Mesothelial cell of epicardium (in vitro differentiated cells): ENCODE measurements at regions not wholly inside any gene's neighbourhood (a gene's known extent, or its start where the extent isn't known, plus 50 kb on each side); places are given as distances from the start of the nearest gene placed in this dataset.
"Not testable (repeated sequence)": the region's sequence is repeated elsewhere in the genome, so short reads cannot be mapped to it uniquely, and the experiment has no call there.

Experiments
- DNase-seq, 2 experiments: peaks; one replicate each; pipeline ENCODE4 v3.0.0; 2021; ENCODE audit warnings: low spot score in 2 of 2; ENCODE audit not compliant: unreplicated experiment in 2 of 2
- H3K27ac Mint-ChIP-seq: 2 replicates; pipeline ENCODE4 v1.8.0; 2021; ENCODE audit warnings: mixed read lengths
- H3K27me3 Mint-ChIP-seq: 2 replicates; pipeline ENCODE4 v1.8.0; 2021; ENCODE audit warnings: low read depth, mixed read lengths
- H3K36me3 Mint-ChIP-seq: 2 replicates; pipeline ENCODE4 v1.8.0; 2021; ENCODE audit warnings: mixed read lengths
- H3K4me1 Mint-ChIP-seq: 2 replicates; pipeline ENCODE4 v1.8.0; 2021; ENCODE audit warnings: mixed read lengths
- H3K4me3 Mint-ChIP-seq: 2 replicates; pipeline ENCODE4 v1.8.0; 2021; ENCODE audit warnings: mild to moderate bottlenecking, moderate library complexity, mixed read lengths
- H3K9me3 Mint-ChIP-seq: 2 replicates; pipeline ENCODE4 v1.8.0; 2021; ENCODE audit warnings: mixed read lengths
- TF ChIP-seq, protein P1 (sequence below): fragments of 200-600 bp; sonication (generic); IDR thresholded peaks from one replicate; pipeline ENCODE4 v1.5.0; 2021; ENCODE audit warnings: antibody characterized with exemption; ENCODE audit not compliant: unreplicated experiment

DNA sequence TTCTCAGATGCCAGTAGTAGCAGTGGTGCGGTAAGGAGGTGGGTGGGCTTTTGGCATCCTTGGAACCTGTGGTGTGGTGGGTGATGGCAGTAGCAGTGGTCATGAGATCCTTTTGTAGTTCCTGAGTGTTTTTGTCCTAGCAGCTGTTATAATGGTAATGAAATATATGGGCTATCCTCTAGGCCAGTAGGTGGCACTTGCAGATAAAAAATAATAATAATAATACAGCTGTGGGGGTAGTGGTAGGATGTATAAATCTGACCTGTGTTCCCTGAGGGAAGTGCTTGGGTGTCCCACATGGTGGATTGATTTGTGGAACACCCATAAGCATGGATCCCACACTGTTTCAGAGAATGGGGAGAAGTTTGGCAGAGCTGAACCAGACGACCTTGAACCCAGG, 334.0 kb downstream of the SLITRK5 start:
- Mint-ChIP-seq H3K36me3 (no peaks in the 10 kb centered on the region), H3K9me3 (peaks cover 7% of the 10 kb centered on the region), H3K27ac (no peak overlapping the region), H3K4me1 (no peaks in the 10 kb centered on the region), H3K4me3 (no peak overlapping the region), H3K27me3 (no peaks in the 10 kb centered on the region)
- TF ChIP-seq, protein P1, sequence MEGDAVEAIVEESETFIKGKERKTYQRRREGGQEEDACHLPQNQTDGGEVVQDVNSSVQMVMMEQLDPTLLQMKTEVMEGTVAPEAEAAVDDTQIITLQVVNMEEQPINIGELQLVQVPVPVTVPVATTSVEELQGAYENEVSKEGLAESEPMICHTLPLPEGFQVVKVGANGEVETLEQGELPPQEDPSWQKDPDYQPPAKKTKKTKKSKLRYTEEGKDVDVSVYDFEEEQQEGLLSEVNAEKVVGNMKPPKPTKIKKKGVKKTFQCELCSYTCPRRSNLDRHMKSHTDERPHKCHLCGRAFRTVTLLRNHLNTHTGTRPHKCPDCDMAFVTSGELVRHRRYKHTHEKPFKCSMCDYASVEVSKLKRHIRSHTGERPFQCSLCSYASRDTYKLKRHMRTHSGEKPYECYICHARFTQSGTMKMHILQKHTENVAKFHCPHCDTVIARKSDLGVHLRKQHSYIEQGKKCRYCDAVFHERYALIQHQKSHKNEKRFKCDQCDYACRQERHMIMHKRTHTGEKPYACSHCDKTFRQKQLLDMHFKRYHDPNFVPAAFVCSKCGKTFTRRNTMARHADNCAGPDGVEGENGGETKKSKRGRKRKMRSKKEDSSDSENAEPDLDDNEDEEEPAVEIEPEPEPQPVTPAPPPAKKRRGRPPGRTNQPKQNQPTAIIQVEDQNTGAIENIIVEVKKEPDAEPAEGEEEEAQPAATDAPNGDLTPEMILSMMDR: no peak
- no peak for DNase-seq

DNA sequence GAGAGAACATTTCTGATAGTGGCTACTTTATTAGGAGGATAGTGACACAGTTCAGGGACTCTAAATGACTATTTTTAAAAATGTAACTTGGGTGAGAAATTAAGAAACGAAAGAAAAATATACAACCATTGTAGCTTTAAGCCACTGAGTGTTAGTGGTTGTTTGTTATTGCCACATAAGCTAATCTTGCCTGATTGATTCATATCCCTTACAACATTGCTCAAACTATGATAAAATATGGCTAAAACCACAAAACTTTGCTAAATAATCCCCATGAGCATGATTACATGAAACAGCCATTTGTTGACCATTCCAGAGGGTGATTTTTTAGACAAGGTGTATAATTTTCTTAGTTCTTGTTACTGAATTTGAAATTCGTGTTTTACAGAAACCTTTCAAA, 343.4 kb downstream of the SLITRK5 start:
- Mint-ChIP-seq H3K4me1 (peaks cover 3% of the 10 kb centered on the region), H3K27ac (no peak overlapping the region), H3K9me3 (peaks cover 24% of the 10 kb centered on the region), H3K27me3 (no peaks in the 10 kb centered on the region), H3K4me3 (no peak overlapping the region), H3K36me3 (no peaks in the 10 kb centered on the region)
- no peak for DNase-seq
- TF ChIP-seq, protein P1: no peak

DNA sequence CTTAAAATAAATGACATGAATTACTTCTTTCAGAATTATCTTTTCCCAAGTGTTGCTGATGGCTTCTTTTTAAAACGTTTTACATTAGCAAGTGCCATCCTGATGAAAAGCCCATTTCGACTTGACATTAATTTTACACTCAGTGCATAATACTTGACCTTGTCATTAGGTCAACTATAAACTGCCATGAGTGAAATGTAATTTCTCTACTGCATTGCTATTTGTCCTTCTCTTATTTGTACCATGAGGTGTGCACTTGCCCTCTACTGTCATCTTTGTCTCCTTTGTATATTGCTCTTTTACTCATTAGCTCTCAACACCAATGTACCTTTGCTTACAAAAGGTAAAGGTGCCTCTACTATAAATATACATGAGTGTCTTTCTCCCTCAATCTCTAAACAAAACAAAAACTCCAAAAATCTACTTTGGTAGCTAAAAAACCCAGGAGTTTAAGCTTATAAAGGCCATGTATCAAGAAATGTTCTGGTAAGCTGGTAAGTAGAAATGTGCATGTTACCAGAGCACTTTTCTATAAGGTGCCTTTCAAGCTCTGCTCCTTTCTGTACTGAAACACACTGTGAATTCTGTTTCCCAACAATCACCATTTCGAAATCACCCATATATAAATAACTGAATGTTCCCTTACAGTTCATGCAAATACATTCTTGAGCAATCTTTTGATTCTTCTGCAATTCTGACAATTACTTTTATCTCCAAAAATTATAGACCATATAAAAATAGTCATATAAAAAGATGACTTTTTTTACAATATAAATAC, 351.4 kb downstream of the SLITRK5 start:
- no peak for DNase-seq
- H3K4me1 Mint-ChIP-seq: peaks cover 3% of the 10 kb centered on the region
- H3K4me3 Mint-ChIP-seq: no peak overlapping the region
- peaks cover 15% of the 10 kb centered on the region for H3K9me3 Mint-ChIP-seq
- H3K27me3 Mint-ChIP-seq: no peaks in the 10 kb centered on the region
- no peaks in the 10 kb centered on the region for H3K36me3 Mint-ChIP-seq
- TF ChIP-seq, protein P1: no peak
- no peak overlapping the region for H3K27ac Mint-ChIP-seq

DNA sequence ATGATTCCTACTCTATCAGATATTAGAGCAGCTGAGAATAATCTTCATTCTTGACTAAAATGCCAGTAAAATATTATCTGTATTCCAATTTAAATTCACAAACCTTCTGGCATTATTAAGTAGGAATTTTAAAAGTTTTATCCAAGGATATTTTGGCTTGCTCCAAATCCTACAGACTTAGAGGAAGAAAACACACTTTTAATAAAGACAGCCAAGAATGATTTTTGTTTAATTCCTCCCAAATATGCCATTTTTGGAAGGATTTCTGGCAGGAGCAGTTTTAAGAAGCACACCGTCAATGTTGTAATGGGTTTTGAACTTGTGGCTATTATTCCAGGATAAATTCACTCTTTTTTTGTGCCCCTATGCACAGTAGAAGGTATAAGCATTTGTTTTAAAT, 355.1 kb downstream of the SLITRK5 start:
- H3K9me3 Mint-ChIP-seq: peaks cover 3% of the 10 kb centered on the region
- H3K36me3 Mint-ChIP-seq: no peaks in the 10 kb centered on the region
- H3K27ac Mint-ChIP-seq: no peak overlapping the region
- TF ChIP-seq, protein P1: no peak
- H3K4me3 Mint-ChIP-seq: no peak overlapping the region
- DNase-seq: no peak
- peaks cover 9% of the 10 kb centered on the region for H3K4me1 Mint-ChIP-seq
- H3K27me3 Mint-ChIP-seq: no peaks in the 10 kb centered on the region

DNA sequence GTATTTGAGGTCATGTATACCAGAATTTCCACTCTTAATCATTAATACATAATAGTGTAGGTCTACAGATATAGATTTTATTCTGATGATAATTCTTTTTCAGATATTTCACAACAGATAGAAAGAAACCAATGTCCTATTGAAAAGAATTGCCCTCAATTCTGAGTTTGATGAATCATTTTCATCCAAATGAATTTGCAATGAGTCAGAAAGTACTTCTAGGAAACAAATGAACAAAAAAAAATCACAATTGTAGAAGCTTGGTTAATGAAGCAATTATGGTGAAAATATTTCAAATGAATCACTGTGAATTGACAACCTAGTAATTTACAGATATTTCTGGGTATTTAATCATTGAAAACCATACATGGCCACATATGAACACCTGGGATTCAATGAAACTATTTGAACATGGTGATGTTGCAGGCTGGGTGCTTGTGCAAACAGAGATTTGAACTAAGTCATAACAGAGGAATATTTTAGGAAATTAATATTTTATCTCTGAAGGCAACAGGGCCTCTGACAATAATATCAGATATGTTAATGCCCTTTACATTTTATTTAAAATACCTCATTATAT, 360.9 kb downstream of the SLITRK5 start:
- H3K4me3 Mint-ChIP-seq: no peak overlapping the region
- no peaks in the 10 kb centered on the region for H3K27me3 Mint-ChIP-seq

DNA sequence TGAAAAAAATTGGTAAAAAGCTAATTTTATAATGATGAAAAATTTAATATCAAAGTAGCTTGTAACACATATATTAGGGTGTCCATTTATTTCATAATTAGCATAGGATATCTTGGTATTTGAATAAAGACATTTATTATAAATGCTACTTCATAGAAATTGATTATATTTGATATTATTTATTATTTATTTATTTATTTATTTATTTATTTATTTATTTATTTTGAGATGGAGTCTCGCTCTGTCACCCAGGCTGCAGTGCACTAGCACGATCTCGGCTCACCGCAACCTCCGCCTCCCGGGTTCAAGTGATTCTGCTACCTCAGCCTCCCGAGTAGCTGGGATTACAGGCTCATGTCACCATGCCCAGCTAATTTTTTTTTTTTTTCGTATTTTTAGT, 365.0 kb downstream of the SLITRK5 start:
- H3K27ac Mint-ChIP-seq, H3K4me1 Mint-ChIP-seq, DNase-seq, H3K4me3 Mint-ChIP-seq, H3K9me3 Mint-ChIP-seq, H3K36me3 Mint-ChIP-seq, H3K27me3 Mint-ChIP-seq: not testable (repeated sequence)

More for the DNA sequence above, 360.9 kb downstream of the SLITRK5 start:
- H3K36me3 Mint-ChIP-seq: no peaks in the 10 kb centered on the region
- H3K9me3 Mint-ChIP-seq: no peaks in the 10 kb centered on the region
- no peak overlapping the region for H3K27ac Mint-ChIP-seq
- TF ChIP-seq, protein P1: no peak
- H3K4me1 Mint-ChIP-seq: peaks cover 7% of the 10 kb centered on the region
- DNase-seq: no peak
